HG02943 (cell line): ENCODE measurements at regions not wholly inside any gene's neighbourhood (a gene's known extent, or its start where the extent isn't known, plus 50 kb on each side); places are given as distances from the start of the nearest gene placed in this dataset.
"Not testable (repeated sequence)": the region's sequence is repeated elsewhere in the genome, so short reads cannot be mapped to it uniquely, and the experiment has no call there.

Experiments
- ATAC-seq: cut with Tn5 transposase; IDR thresholded peaks from one replicate; pipeline ENCODE4 v1.9.1; 2021; ENCODE audit warnings: mild to moderate bottlenecking, low read depth, moderate library complexity; ENCODE audit not compliant: unreplicated experiment

GRCh38 chr20:40029589-40029988 is 659.4 kb downstream of the MAFB start:
- ATAC-seq, result no peak

GRCh38 chr20:40019510-40019909 is 669.5 kb downstream of the MAFB start:
- ATAC-seq, result no peak

GRCh38 chr20:40017765-40018164 is 671.3 kb downstream of the MAFB start:
- ATAC-seq, result no peak

GRCh38 chr20:40016890-40017289 is 672.1 kb downstream of the MAFB start:
- ATAC-seq, result no peak

DNA sequence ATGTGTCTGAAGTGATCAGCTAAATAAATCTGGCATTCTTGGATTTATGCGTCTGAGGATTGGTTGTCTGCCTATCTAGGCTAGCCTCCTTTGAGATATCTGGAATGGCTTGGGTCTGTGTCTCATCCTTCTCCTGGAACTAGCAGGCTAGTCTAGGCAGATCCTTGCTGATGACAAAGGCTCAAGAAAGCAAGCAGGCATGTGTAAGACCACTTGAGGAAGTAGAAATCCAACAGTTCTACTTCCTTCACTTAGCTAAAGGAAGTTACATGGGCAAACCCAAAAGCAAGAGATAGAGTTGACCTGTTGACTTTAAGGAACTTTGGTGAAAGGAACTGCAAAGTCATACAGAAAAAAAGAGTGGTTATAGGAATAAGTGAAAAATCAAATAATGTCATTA is 672.6 kb downstream of the MAFB start:
- no peak for ATAC-seq

DNA sequence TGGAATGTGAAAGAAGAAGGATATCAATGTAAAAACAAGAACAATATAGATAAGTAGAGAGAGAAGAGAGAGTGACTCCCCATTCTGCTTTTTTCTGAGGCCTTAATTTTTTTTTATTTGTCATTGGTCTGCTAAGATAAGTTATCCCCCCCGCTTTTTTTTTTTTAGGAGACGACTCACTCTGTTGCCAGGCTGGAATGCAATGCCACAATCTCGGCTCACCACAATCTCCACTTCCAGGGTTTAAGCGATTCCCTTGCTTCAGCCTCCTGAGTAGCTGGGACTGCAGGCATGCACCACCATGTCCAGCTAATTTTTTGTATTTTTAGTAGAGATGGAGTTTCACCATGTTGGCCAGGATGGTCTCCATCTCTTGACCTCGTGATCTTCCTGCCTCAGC is 677.0 kb downstream of the MAFB start:
- ATAC-seq, result not testable (repeated sequence)

- ATAC-seq, result no peak
Observed at GRCh38 chr20:40010483-40010882, 678.6 kb downstream of the MAFB start.

DNA sequence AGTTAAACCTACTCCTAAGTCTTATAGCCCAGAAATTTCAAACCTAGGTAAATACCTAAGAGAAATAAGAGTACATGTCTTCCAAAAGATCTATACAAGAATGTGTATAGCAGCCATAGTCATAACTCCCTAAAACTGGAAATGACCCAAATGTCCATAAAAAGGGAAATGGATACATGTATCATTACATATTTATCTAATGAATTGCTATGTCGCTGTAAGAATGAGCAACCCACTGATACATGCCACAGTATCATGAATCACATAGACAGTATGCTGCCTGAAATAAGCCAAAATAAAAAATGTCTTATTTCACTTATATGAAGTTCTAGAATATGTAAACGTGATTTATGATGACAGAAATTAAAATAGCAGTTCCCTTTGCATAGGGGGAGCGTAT is 679.5 kb downstream of the MAFB start:
- no peak for ATAC-seq

- ATAC-seq, result no peak
Observed at GRCh38 chr20:40008177-40008576, 680.9 kb downstream of the MAFB start.

DNA sequence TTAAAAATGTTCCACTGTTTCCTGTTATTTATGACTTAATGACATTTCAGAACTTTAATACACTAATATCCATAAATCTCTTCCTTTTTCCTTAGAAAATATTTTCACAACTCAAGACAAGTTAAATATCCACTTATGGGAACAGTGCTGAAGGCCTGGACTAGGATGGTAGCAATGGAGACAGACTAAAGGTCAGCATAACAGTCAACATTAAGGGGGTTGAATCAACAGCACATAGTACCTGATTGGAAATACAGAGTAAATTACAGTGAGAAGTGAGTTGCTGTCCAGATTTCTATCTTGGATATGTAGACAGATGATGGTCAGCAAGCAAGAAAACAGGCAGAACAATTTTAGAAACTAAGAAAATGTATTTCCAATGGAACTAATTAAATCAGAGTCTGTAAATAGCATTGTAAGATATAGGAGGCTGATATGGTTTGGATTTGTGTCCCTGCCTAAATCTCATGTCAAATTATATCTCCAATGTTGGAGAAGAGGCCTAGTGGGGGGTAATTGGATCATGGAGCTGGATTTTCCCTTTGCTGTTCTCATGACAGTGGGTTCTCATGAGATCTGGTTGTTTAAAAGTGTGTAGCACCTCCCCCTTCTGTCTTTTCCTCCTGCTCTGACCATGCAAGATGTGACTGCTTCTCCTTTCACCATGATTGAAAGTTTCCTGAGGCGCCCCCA is 682.7 kb downstream of the MAFB start:
- ATAC-seq, result no peak

GRCh38 chr20:40004092-40004491 is 684.9 kb downstream of the MAFB start:
- ATAC-seq, result not testable (repeated sequence)

DNA sequence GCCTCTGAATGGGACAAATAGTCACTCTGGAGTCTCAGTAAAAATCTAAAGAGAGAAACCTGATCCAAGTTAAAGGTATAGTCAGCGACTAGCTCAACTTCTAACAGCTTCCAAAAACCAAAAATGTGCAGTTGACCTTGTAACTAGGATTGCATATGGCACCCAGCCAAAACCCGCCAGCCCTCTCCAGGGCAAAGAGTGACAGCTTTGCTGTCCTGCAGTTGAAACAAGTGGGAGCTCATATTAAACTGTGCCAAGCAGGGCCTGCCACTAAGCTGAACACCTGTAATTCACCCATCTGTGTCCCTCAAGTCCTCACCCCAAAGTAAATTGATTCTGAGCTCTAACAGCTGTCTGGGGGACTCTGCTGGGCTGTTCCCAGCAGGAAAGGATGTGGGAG is 695.3 kb downstream of the MAFB start:
- no peak for ATAC-seq

DNA sequence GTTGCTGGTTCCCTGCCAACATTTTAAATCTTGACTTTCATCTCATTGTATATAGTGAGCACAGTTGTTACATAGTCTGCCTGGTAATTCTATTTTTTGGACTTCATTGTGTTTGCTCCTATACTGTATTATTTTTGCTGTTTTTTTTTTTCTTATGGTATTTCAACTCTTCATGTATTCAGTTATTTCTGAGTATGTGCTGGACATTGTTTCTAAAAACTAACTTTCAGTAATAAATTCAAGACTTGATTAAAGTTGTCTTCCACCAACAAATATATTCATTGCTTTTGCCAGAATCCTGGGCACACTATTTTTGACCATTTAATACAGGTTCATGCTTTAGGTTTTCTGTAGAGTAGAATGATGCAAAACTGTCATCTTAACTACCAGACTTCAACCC is 698.3 kb downstream of the MAFB start:
- no peak for ATAC-seq

DNA sequence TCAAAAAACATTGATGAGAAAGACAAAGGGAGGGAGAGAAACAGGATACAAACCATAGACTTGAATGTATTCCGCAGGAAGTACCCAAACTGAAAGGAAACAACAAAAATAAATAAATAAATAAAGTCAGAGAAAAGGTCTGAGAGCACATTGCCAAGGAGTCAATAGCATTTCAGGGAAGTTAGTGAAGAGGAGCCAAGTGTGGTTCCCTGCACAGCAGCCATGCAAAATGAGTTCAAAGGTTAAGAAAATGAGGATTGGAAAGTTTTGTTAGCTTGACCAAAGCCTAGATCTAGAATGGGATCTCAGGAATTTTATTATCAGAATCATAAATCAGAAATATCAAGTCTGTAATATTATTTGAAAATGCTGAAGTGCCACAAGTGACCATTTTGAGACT is 700.0 kb downstream of the MAFB start:
- no peak for ATAC-seq

GRCh38 chr20:39986173-39986904 is 702.7 kb downstream of the MAFB start:
- no peak for ATAC-seq

GRCh38 chr20:39985271-39985827 is 703.7 kb downstream of the MAFB start:
- no peak for ATAC-seq

DNA sequence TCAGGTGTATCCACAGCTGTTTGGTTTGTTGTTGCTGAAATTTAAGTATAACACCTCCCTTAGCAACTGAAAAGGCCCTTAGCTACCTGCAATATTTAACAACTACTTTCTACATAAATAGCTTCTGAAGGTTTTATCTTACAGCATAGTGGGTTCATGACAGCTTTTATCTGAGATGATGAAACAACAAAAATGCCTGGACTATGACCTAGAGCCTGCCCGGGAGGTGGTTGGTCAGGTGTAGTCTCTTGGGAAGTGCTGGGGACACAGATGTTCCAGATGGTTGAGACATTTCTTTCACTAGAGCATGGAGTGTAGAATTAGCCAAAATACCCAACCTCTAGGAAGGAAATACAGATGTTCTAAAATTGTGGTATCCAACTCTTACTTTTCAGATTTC is 705.4 kb downstream of the MAFB start:
- ATAC-seq, result no peak

DNA sequence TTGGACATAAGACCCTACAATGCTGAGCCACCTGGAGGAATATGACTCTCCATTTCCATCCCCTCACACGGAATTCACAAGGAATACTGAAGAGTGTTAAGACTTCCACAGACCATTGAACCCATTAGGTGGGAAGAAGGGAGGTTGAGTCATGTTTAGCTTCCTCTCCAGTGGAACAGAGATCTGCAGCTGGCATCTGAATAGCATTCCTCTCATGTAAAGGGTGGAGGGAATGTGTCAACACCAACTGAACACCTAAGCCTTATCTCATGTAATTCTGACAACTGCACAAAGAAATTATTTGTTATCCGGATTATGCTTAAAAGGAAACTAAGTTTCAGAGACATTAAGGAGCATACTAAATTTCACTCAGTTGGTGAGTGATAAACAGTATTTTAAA is 705.9 kb downstream of the MAFB start:
- ATAC-seq, result no peak

DNA sequence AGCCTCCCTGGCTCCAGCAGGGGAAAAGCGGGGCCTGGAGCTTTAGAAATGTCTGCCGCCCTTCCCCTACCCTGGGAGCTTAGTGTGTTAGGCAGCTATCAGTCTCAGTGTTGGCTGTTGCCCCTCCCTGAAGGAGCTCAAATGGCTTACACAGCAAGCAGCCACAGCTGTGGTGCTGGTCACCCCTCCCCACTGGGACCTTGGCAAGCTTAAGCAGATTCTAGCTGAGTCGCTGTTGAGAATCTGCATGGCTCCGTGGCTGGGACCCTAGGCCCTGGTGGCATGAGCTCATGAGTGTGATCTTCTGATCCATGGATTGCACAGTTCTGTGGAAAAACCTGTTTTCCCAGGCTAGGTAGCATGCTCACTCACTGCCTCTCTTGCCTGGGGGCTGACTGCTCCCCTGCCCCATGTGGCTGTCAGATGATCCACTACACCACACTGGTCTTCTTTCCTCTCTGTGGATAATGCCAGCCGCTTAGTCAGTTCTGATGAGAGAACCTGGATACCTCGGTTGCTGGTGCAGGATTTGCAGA is 714.0 kb downstream of the MAFB start:
- no peak for ATAC-seq

DNA sequence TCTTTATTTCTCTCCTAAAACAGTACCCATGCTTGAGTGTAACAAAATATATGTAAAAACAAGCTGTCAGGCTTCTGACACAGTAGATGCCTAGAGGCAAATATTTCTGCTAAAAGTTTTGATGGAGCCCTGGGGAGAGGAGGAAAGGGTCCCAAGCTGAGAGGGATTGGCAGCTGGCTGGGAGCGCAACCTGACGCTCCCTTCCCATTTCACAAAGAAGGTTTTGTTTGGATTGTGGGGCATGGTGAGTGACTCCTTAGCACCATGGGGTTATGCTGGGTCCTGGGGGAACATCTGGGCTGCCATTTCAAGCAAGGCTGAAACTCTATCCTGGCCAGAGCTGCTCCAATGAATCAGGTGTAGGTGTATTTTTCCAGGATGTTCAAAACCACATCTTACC is 720.5 kb downstream of the MAFB start:
- ATAC-seq, result no peak

- ATAC-seq, result no peak
Observed at GRCh38 chr20:39967806-39968205, 721.2 kb downstream of the MAFB start.
